Hepatocyte (in vitro differentiated cells): ENCODE measurements at regions not wholly inside any gene's neighbourhood (a gene's known extent, or its start where the extent isn't known, plus 50 kb on each side); places are given as distances from the start of the nearest gene placed in this dataset.

Experiments
- DNase-seq: peaks from one replicate; pipeline ENCODE4 v3.0.0-alpha.2; 2016; ENCODE audit warnings: low spot score
- H2AFZ ChIP-seq: fragments of 200-600 bp; sonication (generic); 2 replicates; pipeline ENCODE4 v1.6.0; 2016; ENCODE audit warnings: antibody characterized with exemption, mild to moderate bottlenecking
- H3K27ac ChIP-seq: fragments of 200-600 bp; sonication (generic); 2 replicates; pipeline ENCODE4 v1.5.1; 2016; ENCODE audit warnings: mild to moderate bottlenecking
- H3K27me3 ChIP-seq: fragments of 200-600 bp; sonication (generic); 2 replicates; pipeline ENCODE4 v1.6.1; 2016
- H3K36me3 ChIP-seq: fragments of 200-600 bp; sonication (generic); replicated peaks from 2 replicates; pipeline ENCODE4 v1.5.1; 2016; ENCODE audit warnings: low read depth; ENCODE audit not compliant: insufficient read depth
- H3K4me1 ChIP-seq: fragments of 200-600 bp; sonication (generic); 2 replicates; pipeline ENCODE4 v1.5.1; 2016; ENCODE audit warnings: mild to moderate bottlenecking, moderate library complexity; ENCODE audit not compliant: insufficient read depth
- H3K4me2 ChIP-seq: fragments of 200-600 bp; sonication (generic); 2 replicates; pipeline ENCODE4 v1.6.0; 2016
- H3K4me3 ChIP-seq: fragments of 200-600 bp; sonication (generic); 2 replicates; pipeline ENCODE4 v1.5.1; 2016; ENCODE audit warnings: mild to moderate bottlenecking
- H3K79me2 ChIP-seq: fragments of 200-600 bp; sonication (generic); 2 replicates; pipeline ENCODE4 v1.6.0; 2017; ENCODE audit warnings: mild to moderate bottlenecking
- H3K9me2 ChIP-seq: fragments of 200-600 bp; sonication (generic); replicated peaks from 2 replicates; pipeline ENCODE4 v1.6.0; 2017; ENCODE audit warnings: mild to moderate bottlenecking; ENCODE audit not compliant: insufficient read depth
- H3K9me3 ChIP-seq: fragments of 200-600 bp; sonication (generic); 2 replicates; pipeline ENCODE4 v1.5.1; 2016; ENCODE audit warnings: low read depth, mild to moderate bottlenecking
- H4K20me1 ChIP-seq: fragments of 200-600 bp; sonication (generic); 2 replicates; pipeline ENCODE4 v1.6.0; 2016; ENCODE audit warnings: mild to moderate bottlenecking; ENCODE audit not compliant: insufficient read depth, poor library complexity, severe bottlenecking
- CTCF ChIP-seq: fragments of 200-600 bp; sonication (generic); IDR thresholded peaks from 2 replicates; pipeline ENCODE4 v1.5.1; 2016; ENCODE audit warnings: antibody characterized with exemption, mild to moderate bottlenecking; ENCODE audit not compliant: poor library complexity
- EZH2 ChIP-seq: fragments of 200-600 bp; sonication (generic); IDR thresholded peaks from 2 replicates; pipeline ENCODE4 v1.6.1; 2016; ENCODE audit warnings: antibody characterized with exemption, mild to moderate bottlenecking, borderline replicate concordance
- EZH2phosphoT487 ChIP-seq: fragments of 200-600 bp; sonication (generic); IDR thresholded peaks from one replicate; pipeline ENCODE4 v1.6.1; 2018; ENCODE audit warnings: antibody characterized with exemption, mild to moderate bottlenecking, low read depth, moderate library complexity; ENCODE audit not compliant: unreplicated experiment, severe bottlenecking
- WGBS: methylation state at CpG from one replicate; pipeline ENCODE4 v1.1.6; 2016; ENCODE audit warnings: low lambda C conversion rate; ENCODE audit errors: missing lambda C conversion rate; 5-methylcytosine and 5-hydroxymethylcytosine counted together

- Histone ChIP-seq H3K79me2 (no peaks in the 10 kb centered on the region), H3K4me2 (no peak overlapping the region), H4K20me1 (no peaks in the 10 kb centered on the region), H3K27ac (no peak overlapping the region), H3K9me3 (no peaks in the 10 kb centered on the region), H3K9me2 (no peaks in the 10 kb centered on the region), H3K27me3 (no peaks in the 10 kb centered on the region), H3K4me1 (no peaks in the 10 kb centered on the region), H2AFZ (no peak overlapping the region), H3K4me3 (no peak overlapping the region), H3K36me3 (no peaks in the 10 kb centered on the region)
- DNase-seq: no peak
- no peak for TF ChIP-seq CTCF
- TF ChIP-seq EZH2phosphoT487: no peak
- no peak for TF ChIP-seq EZH2
- 80% methylated on average over 8 of the region's 8 CpGs for WGBS
These were observed 58.0 kb upstream of the DCAF8L1 start for GRCh38 chrX:28039258-28039657.
